ENCODE measurements at regions not wholly inside any gene's neighbourhood (a gene's known extent, or its start where the extent isn't known, plus 50 kb on each side); places are given as distances from the start of the nearest gene placed in this dataset.

DNA sequence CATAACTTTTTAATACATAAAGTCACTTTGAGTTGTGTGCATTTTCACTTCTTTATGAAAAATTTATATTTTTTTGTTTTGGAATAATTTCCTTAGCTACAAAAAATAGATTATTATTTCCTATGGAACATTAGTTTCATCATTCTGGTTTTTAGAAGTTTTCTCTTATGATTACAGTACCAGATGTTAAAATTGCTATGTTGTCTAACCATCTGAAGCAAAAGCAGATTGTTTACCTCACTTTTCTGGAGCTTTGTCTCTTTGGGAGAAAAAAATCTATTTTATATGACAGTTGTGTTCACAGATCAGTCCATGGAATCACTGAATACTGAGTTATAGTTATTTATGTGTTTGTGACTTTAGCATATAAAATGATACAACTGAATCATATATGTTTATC is 708.9 kb upstream of the RIOK2 start:
- DNase-seq = no peak
- no peaks in the 10 kb centered on the region for H3K4me1 ChIP-seq (ENCODE audit: control insufficient read depth in 5 of 5, insufficient read depth in 5 of 5, low read length in 5 of 5)
- H3K27ac ChIP-seq (ENCODE audit: low read depth in 1 of 2, low read length in 1 of 2) = no peak overlapping the region
- H3K9me3 ChIP-seq (ENCODE audit: control insufficient read depth in 4 of 4, insufficient read depth in 3 of 4, low read length in 3 of 4) = no peaks in the 10 kb centered on the region
- no peak overlapping the region for H3K9ac ChIP-seq (ENCODE audit: insufficient read depth in 1 of 2, low read length in 2 of 2)
- ATAC-seq (ENCODE audit: insufficient read depth, low FRiP score) = no peak
- H3K27me3 ChIP-seq (ENCODE audit: control insufficient read depth in 3 of 3, insufficient read depth in 3 of 3, low read length in 2 of 3) = no peaks in the 10 kb centered on the region
- no peak overlapping the region for H3K4me3 ChIP-seq
- TF ChIP-seq, protein P1, sequence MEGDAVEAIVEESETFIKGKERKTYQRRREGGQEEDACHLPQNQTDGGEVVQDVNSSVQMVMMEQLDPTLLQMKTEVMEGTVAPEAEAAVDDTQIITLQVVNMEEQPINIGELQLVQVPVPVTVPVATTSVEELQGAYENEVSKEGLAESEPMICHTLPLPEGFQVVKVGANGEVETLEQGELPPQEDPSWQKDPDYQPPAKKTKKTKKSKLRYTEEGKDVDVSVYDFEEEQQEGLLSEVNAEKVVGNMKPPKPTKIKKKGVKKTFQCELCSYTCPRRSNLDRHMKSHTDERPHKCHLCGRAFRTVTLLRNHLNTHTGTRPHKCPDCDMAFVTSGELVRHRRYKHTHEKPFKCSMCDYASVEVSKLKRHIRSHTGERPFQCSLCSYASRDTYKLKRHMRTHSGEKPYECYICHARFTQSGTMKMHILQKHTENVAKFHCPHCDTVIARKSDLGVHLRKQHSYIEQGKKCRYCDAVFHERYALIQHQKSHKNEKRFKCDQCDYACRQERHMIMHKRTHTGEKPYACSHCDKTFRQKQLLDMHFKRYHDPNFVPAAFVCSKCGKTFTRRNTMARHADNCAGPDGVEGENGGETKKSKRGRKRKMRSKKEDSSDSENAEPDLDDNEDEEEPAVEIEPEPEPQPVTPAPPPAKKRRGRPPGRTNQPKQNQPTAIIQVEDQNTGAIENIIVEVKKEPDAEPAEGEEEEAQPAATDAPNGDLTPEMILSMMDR (IDR thresholded peaks at IDR 0.05; ENCODE audit: control extremely low read depth, extremely low read depth) = no peak
- H3K36me3 ChIP-seq (ENCODE audit: control insufficient read depth in 4 of 4, insufficient read depth in 4 of 4, low read length in 4 of 4) = no peaks in the 10 kb centered on the region

DNA sequence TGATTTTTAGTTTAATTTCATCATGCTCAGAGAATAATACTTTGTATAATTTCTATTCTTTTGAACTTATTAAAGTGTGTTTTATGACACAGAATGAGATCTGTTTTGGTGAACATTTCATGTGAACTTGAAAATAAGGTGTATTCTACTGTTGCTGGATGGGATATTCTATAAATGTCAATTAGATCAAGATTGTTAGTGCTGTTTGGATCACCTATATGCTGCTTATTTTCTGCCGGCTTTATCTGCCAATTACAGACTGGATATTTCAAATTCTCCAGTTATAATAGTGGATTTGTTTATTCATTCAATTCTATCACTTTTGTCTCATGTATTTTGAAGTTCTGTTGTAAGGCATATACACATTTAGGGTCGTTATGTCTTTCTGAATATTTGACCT is 720.7 kb upstream of the RIOK2 start:
- no peaks in the 10 kb centered on the region for H3K36me3 ChIP-seq (ENCODE audit: control insufficient read depth in 4 of 4, insufficient read depth in 4 of 4, low read length in 4 of 4)
- H3K4me3 ChIP-seq = no peak overlapping the region
- no peak for ATAC-seq (ENCODE audit: insufficient read depth, low FRiP score)
- no peak overlapping the region for H3K9ac ChIP-seq (ENCODE audit: insufficient read depth in 1 of 2, low read length in 2 of 2)
- 68 to 80% methylated on average over 2 of the region's 2 CpGs for WGBS, 2 donors
- H3K9me3 ChIP-seq (ENCODE audit: control insufficient read depth in 4 of 4, insufficient read depth in 3 of 4, low read length in 3 of 4) = peaks cover 0 to 6% (median 4%) of the 10 kb centered on the region in 4 donors
- H3K27me3 ChIP-seq (ENCODE audit: control insufficient read depth in 3 of 3, insufficient read depth in 3 of 3, low read length in 2 of 3) = no peaks in the 10 kb centered on the region
- no peak overlapping the region for H3K27ac ChIP-seq (ENCODE audit: low read depth in 1 of 2, low read length in 1 of 2)
- no peak for DNase-seq
- H3K4me1 ChIP-seq (ENCODE audit: control insufficient read depth in 5 of 5, insufficient read depth in 5 of 5, low read length in 5 of 5) = no peaks in the 10 kb centered on the region
- TF ChIP-seq, protein P1 (IDR thresholded peaks at IDR 0.05; ENCODE audit: control extremely low read depth, extremely low read depth) = no peak

DNA sequence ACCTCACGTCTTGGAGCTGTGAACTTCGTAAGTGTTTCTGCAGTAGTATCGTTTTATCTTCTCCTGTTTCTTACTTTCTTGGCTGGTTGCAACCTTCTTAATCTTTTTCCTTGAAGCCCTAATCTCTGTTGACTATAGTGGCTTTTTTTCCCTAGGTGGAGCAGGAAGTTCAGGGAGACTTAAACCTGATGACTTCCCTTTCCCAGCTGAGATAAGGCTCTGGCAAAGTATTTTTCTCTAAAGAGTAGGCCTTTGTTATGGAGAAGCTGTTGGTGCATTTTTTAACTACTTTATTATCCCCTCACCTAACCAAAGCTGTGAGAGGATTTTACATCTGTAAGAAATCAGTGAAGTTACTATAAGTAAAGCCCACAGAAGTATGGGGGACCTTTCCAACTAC is 723.1 kb upstream of the RIOK2 start:
- H3K27me3 ChIP-seq (ENCODE audit: control insufficient read depth in 3 of 3, insufficient read depth in 3 of 3, low read length in 2 of 3) = no peaks in the 10 kb centered on the region
- no peaks in the 10 kb centered on the region for H3K36me3 ChIP-seq (ENCODE audit: control insufficient read depth in 4 of 4, insufficient read depth in 4 of 4, low read length in 4 of 4)
- ATAC-seq (ENCODE audit: insufficient read depth, low FRiP score) (no peak), DNase-seq (no peak)
- no peak overlapping the region for H3K9ac ChIP-seq (ENCODE audit: insufficient read depth in 1 of 2, low read length in 2 of 2)
- H3K27ac ChIP-seq (ENCODE audit: low read depth in 1 of 2, low read length in 1 of 2) = no peak overlapping the region
- H3K9me3 ChIP-seq (ENCODE audit: control insufficient read depth in 4 of 4, insufficient read depth in 3 of 4, low read length in 3 of 4) = peaks cover 0 to 6% (median 4%) of the 10 kb centered on the region in 4 donors
- no peak overlapping the region for H3K4me3 ChIP-seq
- TF ChIP-seq, protein P1 (IDR thresholded peaks at IDR 0.05; ENCODE audit: control extremely low read depth, extremely low read depth) = no peak
- 81 to 85% methylated on average over 3 of the region's 3 CpGs for WGBS, 2 donors
- H3K4me1 ChIP-seq (ENCODE audit: control insufficient read depth in 5 of 5, insufficient read depth in 5 of 5, low read length in 5 of 5) = no peaks in the 10 kb centered on the region

DNA sequence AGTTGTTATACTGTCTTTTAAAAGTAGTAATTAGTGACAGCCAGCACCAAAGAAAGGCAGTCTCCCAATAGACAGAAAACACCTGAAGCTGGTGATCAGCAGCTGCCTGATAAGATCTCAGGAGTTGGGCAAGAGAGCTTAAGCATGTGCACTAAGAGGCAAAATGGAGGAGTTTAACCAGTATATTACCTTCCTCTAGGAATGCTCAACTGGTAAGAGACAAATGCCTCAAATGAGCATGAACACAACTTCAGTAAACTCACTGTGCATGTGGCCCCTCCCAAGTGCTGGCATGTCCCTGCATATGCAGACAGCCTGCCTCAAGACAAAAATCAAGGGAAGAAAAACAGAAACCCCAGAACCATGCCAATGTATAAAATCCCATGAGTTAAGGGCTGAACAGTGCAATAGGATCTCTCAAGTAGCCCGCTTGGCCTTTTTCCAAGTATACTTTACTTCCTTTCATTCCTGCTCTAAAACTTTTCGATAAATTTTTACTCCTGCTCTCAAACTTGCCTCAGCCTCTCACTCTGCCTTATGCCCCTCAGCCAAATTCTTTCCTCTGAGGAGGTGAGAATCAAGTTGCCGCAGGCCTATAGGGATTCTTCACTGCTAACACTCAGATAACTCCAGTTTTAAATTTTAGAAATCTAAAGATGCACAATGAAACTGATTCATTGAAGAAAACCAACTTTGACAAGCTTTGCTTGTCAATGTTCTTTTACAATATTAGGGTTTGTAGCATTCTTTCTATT is 724.8 kb upstream of the RIOK2 start:
- no peaks in the 10 kb centered on the region for H3K4me1 ChIP-seq (ENCODE audit: control insufficient read depth in 5 of 5, insufficient read depth in 5 of 5, low read length in 5 of 5)
- H3K9me3 ChIP-seq (ENCODE audit: control insufficient read depth in 4 of 4, insufficient read depth in 3 of 4, low read length in 3 of 4) = peaks cover 0 to 6% (median 3%) of the 10 kb centered on the region in 4 donors
- ATAC-seq (ENCODE audit: insufficient read depth, low FRiP score) = no peak
- WGBS, 2 donors = 91 to 96% methylated on average over 3 of the region's 3 CpGs
- no peak overlapping the region for H3K27ac ChIP-seq (ENCODE audit: low read depth in 1 of 2, low read length in 1 of 2)
- H3K27me3 ChIP-seq (ENCODE audit: control insufficient read depth in 3 of 3, insufficient read depth in 3 of 3, low read length in 2 of 3) = no peaks in the 10 kb centered on the region
- no peaks in the 10 kb centered on the region for H3K36me3 ChIP-seq (ENCODE audit: control insufficient read depth in 4 of 4, insufficient read depth in 4 of 4, low read length in 4 of 4)
- no peak for DNase-seq
- H3K4me3 ChIP-seq = no peak overlapping the region
- no peak overlapping the region for H3K9ac ChIP-seq (ENCODE audit: insufficient read depth in 1 of 2, low read length in 2 of 2)
- TF ChIP-seq, protein P1 (IDR thresholded peaks at IDR 0.05; ENCODE audit: control extremely low read depth, extremely low read depth) = no peak

All from lung (tissue), 11 donors.